ENCODE measurements at regions not wholly inside any gene's neighbourhood (a gene's known extent, or its start where the extent isn't known, plus 50 kb on each side); places are given as distances from the start of the nearest gene placed in this dataset.
"Not testable (repeated sequence)": the region's sequence is repeated elsewhere in the genome, so short reads cannot be mapped to it uniquely, and the experiment has no call there.

DNA sequence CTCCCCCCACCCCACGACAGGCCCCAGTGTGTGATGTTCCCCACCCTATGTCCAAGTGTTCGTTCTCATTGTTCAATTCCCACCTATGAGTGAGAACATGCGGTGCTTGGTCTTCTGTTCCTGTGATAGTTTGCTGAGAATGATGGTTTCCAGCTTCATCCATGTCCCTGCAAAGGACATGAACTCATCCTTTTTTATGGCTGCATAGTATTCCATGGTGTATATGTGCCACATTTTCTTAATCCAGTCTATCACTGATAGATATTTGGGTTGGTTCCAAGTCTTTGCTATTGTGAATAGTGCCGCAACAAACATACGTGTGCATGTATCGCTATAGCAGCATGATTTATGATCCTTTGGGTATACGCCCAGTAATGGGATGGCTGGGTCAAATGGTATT, 139.0 kb downstream of the EPC1 start:
- not testable (repeated sequence) for H2BK120ac ChIP-seq (ENCODE audit: insufficient read depth, low read length, poor library complexity); H3K4me1 ChIP-seq (ENCODE audit: control insufficient read depth in 1 of 2, insufficient read depth in 2 of 2, low read length in 2 of 2); H2AK5ac ChIP-seq (ENCODE audit: low read length); H3K79me1 ChIP-seq (ENCODE audit: low read length); H3K27me3 ChIP-seq (ENCODE audit: insufficient read depth, low read length); H2BK12ac ChIP-seq (ENCODE audit: low read length); H3K18ac ChIP-seq (ENCODE audit: low read length); H3K4me2 ChIP-seq (ENCODE audit: low read length); H2BK5ac ChIP-seq (ENCODE audit: low read depth, low read length, poor library complexity); H3K27ac ChIP-seq (ENCODE audit: low read depth, low read length); H4K8ac ChIP-seq (ENCODE audit: low read depth, low read length); H3K36me3 ChIP-seq (ENCODE audit: control insufficient read depth in 1 of 2, insufficient read depth in 2 of 2, low read length in 2 of 2); H3K9ac ChIP-seq (ENCODE audit: low read length); H4K12ac ChIP-seq (ENCODE audit: low read depth, low read length); DNase-seq; H2AFZ ChIP-seq (ENCODE audit: insufficient read depth, low read length, poor library complexity); H3K9me3 ChIP-seq (ENCODE audit: insufficient read depth, low read depth, low read length); H3K79me2 ChIP-seq (ENCODE audit: control insufficient read depth, insufficient read depth, low read length, poor library complexity); H3K4me3 ChIP-seq (ENCODE audit: low read depth, low read length); H3K4ac ChIP-seq (ENCODE audit: low read depth, low read length); H3K14ac ChIP-seq (ENCODE audit: low read length); H4K91ac ChIP-seq (ENCODE audit: low read depth, low read length); H3K23ac ChIP-seq (ENCODE audit: low read length)
- WGBS (ENCODE audit: extremely low coverage, insufficient coverage, insufficient read length), result no CpG with 5 or more reads among the region's 7 CpGs

GRCh38 chr10:32207544-32207943, 139.4 kb downstream of the EPC1 start:
- DNase-seq, result peak; percentile 42 to 75
- Histone ChIP-seq H3K23ac (ENCODE audit: low read length) (no peak overlapping the region), H3K14ac (ENCODE audit: low read length) (no peak overlapping the region), H3K79me1 (ENCODE audit: low read length) (no peaks in the 10 kb centered on the region), H3K27ac (ENCODE audit: low read depth, low read length) (no peak overlapping the region), H3K18ac (ENCODE audit: low read length) (no peak overlapping the region), H3K79me2 (ENCODE audit: control insufficient read depth, insufficient read depth, low read length, poor library complexity) (no peaks in the 10 kb centered on the region), H3K9me3 (ENCODE audit: insufficient read depth, low read depth, low read length) (no peaks in the 10 kb centered on the region), H3K4me1 (ENCODE audit: control insufficient read depth in 1 of 2, insufficient read depth in 2 of 2, low read length in 2 of 2) (peaks cover 0 to 3% of the 10 kb centered on the region in 2 experiments), H3K27me3 (ENCODE audit: insufficient read depth, low read length) (no peaks in the 10 kb centered on the region), H4K91ac (ENCODE audit: low read depth, low read length) (no peak overlapping the region), H2BK120ac (ENCODE audit: insufficient read depth, low read length, poor library complexity) (no peak overlapping the region), H3K36me3 (ENCODE audit: control insufficient read depth in 1 of 2, insufficient read depth in 2 of 2, low read length in 2 of 2) (no peaks in the 10 kb centered on the region), H2BK12ac (ENCODE audit: low read length) (no peak overlapping the region), H3K4ac (ENCODE audit: low read depth, low read length) (no peak overlapping the region), H2AK5ac (ENCODE audit: low read length) (no peak overlapping the region), H2AFZ (ENCODE audit: insufficient read depth, low read length, poor library complexity) (no peak overlapping the region), H3K9ac (ENCODE audit: low read length) (no peak overlapping the region), H3K4me3 (ENCODE audit: low read depth, low read length) (no peak overlapping the region), H4K12ac (ENCODE audit: low read depth, low read length) (no peak overlapping the region), H2BK5ac (ENCODE audit: low read depth, low read length, poor library complexity) (peak overlapping the region; percentile 13), H4K8ac (ENCODE audit: low read depth, low read length) (no peak overlapping the region), H3K4me2 (ENCODE audit: low read length) (no peak overlapping the region)
- WGBS (ENCODE audit: extremely low coverage, insufficient coverage, insufficient read length), result no CpG with 5 or more reads among the region's 2 CpGs

GRCh38 chr10:32205670-32206069, 141.3 kb downstream of the EPC1 start:
- Histone ChIP-seq H2BK120ac (ENCODE audit: insufficient read depth, low read length, poor library complexity) (no peak overlapping the region), H4K91ac (ENCODE audit: low read depth, low read length) (peak overlapping the region; percentile 14), H3K4ac (ENCODE audit: low read depth, low read length) (no peak overlapping the region), H3K9me3 (ENCODE audit: insufficient read depth, low read depth, low read length) (no peaks in the 10 kb centered on the region), H2BK12ac (ENCODE audit: low read length) (no peak overlapping the region), H2AFZ (ENCODE audit: insufficient read depth, low read length, poor library complexity) (no peak overlapping the region), H3K18ac (ENCODE audit: low read length) (no peak overlapping the region), H3K27ac (ENCODE audit: low read depth, low read length) (peak overlapping the region; percentile 4), H2AK5ac (ENCODE audit: low read length) (no peak overlapping the region), H3K9ac (ENCODE audit: low read length) (no peak overlapping the region), H3K14ac (ENCODE audit: low read length) (no peak overlapping the region), H3K79me1 (ENCODE audit: low read length) (no peaks in the 10 kb centered on the region), H3K27me3 (ENCODE audit: insufficient read depth, low read length) (no peaks in the 10 kb centered on the region), H3K23ac (ENCODE audit: low read length) (no peak overlapping the region), H2BK5ac (ENCODE audit: low read depth, low read length, poor library complexity) (no peak overlapping the region), H3K4me3 (ENCODE audit: low read depth, low read length) (no peak overlapping the region), H4K12ac (ENCODE audit: low read depth, low read length) (no peak overlapping the region), H3K4me2 (ENCODE audit: low read length) (no peak overlapping the region), H3K4me1 (ENCODE audit: control insufficient read depth in 1 of 2, insufficient read depth in 2 of 2, low read length in 2 of 2) (peaks cover 0 to 3% of the 10 kb centered on the region in 2 experiments), H4K8ac (ENCODE audit: low read depth, low read length) (no peak overlapping the region), H3K79me2 (ENCODE audit: control insufficient read depth, insufficient read depth, low read length, poor library complexity) (no peaks in the 10 kb centered on the region), H3K36me3 (ENCODE audit: control insufficient read depth in 1 of 2, insufficient read depth in 2 of 2, low read length in 2 of 2) (no peaks in the 10 kb centered on the region)
- no CpG with 5 or more reads among the region's 1 CpG for WGBS (ENCODE audit: extremely low coverage, insufficient coverage, insufficient read length)
- DNase-seq, result peak in 1 of 2 donors; percentile 72

DNA sequence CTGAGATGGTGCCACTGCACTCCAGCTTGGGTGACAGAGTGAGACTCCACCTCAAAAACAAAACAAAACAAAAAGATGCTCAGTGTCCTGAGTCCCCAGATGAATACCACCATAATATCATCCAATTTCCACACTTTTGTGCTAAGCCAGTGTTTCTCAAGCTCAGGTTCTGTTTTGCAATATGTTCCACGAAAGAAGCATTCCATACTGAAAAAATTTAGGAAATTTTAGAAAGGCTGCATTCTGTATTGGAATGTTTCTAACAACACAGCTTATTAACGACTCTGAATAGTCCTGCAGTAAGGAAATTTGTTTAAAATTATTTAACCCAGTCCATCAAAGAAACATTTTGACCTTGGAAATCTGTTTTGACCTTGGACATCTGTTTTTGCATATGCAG, 142.4 kb downstream of the EPC1 start:
- no peak overlapping the region for H3K9ac ChIP-seq (ENCODE audit: low read length)
- peak overlapping the region; percentile 37 for H4K91ac ChIP-seq (ENCODE audit: low read depth, low read length)
- H2AFZ ChIP-seq (ENCODE audit: insufficient read depth, low read length, poor library complexity), result no peak overlapping the region
- H3K4me1 ChIP-seq (ENCODE audit: control insufficient read depth in 1 of 2, insufficient read depth in 2 of 2, low read length in 2 of 2), result no peaks in the 10 kb centered on the region
- H2BK120ac ChIP-seq (ENCODE audit: insufficient read depth, low read length, poor library complexity), result no peak overlapping the region
- H2BK5ac ChIP-seq (ENCODE audit: low read depth, low read length, poor library complexity), result no peak overlapping the region
- H4K12ac ChIP-seq (ENCODE audit: low read depth, low read length), result no peak overlapping the region
- no peaks in the 10 kb centered on the region for H3K9me3 ChIP-seq (ENCODE audit: insufficient read depth, low read depth, low read length)
- no peaks in the 10 kb centered on the region for H3K27me3 ChIP-seq (ENCODE audit: insufficient read depth, low read length)
- H2BK12ac ChIP-seq (ENCODE audit: low read length), result no peak overlapping the region
- H3K4ac ChIP-seq (ENCODE audit: low read depth, low read length), result no peak overlapping the region
- no peak overlapping the region for H3K4me3 ChIP-seq (ENCODE audit: low read depth, low read length)
- no peaks in the 10 kb centered on the region for H3K36me3 ChIP-seq (ENCODE audit: control insufficient read depth in 1 of 2, insufficient read depth in 2 of 2, low read length in 2 of 2)
- no peaks in the 10 kb centered on the region for H3K79me1 ChIP-seq (ENCODE audit: low read length)
- no peak overlapping the region for H4K8ac ChIP-seq (ENCODE audit: low read depth, low read length)
- H2AK5ac ChIP-seq (ENCODE audit: low read length), result no peak overlapping the region
- H3K4me2 ChIP-seq (ENCODE audit: low read length), result no peak overlapping the region
- H3K79me2 ChIP-seq (ENCODE audit: control insufficient read depth, insufficient read depth, low read length, poor library complexity), result no peaks in the 10 kb centered on the region
- no peak overlapping the region for H3K18ac ChIP-seq (ENCODE audit: low read length)
- WGBS (ENCODE audit: extremely low coverage, insufficient coverage, insufficient read length), result no CpG with 5 or more reads among the region's 2 CpGs
- H3K23ac ChIP-seq (ENCODE audit: low read length), result no peak overlapping the region
- H3K27ac ChIP-seq (ENCODE audit: low read depth, low read length), result no peak overlapping the region
- no peak overlapping the region for H3K14ac ChIP-seq (ENCODE audit: low read length)
- DNase-seq, result peak in 1 of 2 donors; percentile 81
